COLO668 (cell line): ENCODE measurements at regions not wholly inside any gene's neighbourhood (a gene's known extent, or its start where the extent isn't known, plus 50 kb on each side); places are given as distances from the start of the nearest gene placed in this dataset.

Experiments used
- DNase-seq: peaks from one replicate; lab custom pipeline; 2025; ENCODE audit not compliant: unreplicated experiment; lab: John Stamatoyannopoulos, UW

DNA sequence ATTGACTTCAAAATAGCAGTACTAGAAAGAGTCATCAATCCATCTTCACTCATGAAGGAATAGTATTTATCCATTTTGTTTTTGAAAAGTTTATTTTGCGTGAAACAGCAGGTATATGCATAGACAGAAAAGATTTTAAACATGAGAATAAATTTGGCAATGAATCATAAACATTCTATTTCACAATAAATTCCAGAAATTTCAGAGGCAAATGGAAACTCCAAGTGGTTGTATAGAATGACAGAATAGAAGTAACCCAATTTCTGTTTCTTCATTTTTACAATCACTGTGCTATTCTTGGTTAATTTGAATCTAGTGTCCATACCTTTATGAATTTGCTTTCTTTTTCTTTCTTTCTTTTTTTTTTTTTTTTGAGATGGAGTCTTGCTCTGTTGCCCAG, 173.0 kb upstream of the ECI2 start:
- DNase-seq, result no peak

DNA sequence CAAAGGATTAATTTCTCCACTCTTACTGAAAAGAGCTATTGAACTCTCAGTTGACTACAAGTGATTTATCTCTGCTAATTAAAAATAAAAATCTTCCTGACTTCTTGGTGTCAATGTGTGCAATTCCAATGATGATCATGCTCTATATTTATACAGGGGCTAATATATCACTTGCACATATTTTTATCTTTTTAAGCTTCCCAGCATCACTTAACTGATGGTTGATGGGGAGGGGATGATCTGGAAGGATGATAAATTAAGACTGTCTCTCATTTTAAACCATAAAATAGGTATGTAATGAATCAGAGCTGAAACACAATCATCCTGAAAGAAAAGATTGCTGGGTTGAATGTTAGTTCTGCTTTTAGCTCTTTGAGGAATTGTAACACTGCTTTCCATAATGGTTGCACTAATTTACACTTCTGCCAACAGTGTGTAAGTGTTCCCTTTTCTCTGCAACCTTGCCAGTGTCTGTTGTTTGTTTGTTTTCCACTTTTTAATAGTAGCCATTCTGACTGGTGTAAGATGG, 169.6 kb upstream of the ECI2 start:
- no peak for DNase-seq

DNA sequence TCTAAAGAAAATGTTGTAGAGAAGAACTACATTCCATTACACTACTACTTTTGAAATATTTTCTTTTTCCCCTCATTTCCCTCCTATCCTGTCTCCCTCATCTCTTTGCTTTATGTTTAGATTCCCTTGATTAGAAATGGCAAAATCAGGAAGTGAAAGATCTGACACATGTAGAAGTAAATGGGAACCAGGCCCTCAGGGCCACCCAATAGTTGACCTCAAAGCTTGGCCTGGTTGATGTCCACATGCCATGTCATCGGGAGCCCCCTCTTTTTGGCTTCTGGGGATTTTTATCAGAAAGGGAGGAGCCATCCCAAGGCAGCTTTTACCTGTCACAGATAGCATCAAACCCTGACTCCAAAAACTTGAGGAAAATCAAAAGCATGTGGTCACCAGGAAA, 168.3 kb upstream of the ECI2 start:
- no peak for DNase-seq

DNA sequence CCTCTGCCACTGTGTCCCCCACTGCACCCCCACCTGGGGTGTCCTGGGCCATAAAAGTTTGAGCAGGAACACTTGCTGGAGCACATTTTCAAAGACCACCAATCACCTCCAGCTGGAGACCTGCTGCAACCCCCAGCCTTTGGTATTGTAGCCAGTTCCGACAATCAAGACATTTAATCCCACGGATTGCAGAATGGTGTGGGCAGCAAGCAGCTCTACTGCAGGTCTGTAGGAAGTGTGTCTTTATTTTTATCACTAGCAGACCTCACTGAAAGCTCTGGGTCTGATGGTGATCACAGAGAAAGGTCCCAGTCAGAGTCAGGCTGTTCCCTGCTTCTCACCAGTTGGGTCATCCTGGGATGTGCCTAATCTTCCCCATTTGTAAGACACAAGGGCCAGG, 167.1 kb upstream of the ECI2 start:
- no peak for DNase-seq

DNA sequence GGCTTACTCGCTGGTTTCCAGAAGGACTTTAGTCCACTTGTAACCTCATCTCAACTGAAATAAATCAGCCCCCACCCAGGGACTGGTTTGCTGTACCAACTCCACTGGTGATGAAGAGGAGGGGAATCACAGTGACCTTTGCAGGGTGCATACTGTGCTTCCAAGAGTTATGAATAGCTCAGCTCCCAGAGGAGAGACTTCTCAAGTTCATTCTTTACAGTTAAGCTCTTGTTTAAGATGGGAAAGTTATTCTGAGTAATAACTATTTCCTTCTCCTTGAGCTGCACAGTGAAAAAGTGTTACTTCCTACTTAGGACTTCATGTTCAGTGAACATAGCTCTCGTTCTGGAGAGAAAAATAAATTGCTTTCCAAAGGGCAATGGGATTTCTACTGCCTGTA, 166.5 kb upstream of the ECI2 start:
- DNase-seq, result no peak

DNA sequence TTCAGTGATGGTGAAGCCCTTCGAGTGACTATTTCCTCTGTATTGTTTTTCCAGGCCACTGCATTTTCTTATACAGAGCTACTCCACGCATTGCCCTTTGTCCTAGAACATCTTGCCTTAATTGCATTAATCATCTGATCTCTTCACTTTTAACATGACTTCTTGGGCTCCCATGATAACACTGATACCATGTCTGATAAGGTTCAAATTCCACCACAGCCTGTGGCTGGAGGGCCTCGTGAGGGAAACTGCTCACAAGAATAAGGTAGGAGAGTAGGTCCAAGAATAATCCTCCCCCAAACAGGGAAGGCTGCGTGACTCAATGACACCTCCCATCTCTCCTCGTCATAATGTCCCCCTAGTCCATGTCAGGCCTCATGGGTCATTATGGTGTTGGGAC, 165.5 kb upstream of the ECI2 start:
- no peak for DNase-seq

DNA sequence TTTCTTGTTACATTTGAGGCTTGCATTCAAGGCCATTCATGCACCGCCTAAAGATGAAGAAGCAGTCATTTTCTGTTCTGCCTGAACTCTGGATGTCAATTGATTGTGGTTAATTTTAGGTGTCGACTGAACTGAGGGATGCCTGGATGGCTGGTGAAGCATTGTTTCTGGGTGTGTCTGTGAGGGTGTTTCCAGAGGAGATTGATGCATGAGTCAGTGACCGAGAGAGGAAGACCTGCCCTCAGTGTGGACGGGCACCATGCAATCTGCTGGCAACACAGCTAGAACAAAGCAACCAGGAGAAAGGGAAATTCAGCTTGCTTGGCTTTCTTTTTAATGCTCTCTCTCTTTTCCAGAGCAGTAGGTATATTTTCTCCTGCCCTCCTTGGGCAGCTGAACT, 164.1 kb upstream of the ECI2 start:
- no peak for DNase-seq

DNA sequence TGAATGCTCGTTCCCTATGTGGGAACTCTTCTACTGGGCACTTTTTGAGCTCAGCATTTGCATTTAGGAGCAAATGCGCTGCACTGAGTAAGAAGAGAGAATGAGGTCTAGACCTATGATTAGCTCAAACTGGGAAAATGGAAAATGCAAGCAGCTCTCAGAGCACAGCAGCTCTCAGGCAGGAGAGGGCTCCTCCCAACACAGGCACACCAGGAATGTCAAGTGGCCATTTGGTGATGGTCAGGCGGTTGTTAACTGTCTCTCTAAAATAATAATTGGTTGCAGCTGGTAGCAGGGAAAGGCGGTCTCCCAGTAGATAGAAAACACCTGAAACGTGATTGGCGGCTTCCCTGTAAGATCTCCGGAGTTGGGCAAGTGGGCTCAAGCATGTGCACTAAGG, 162.0 kb upstream of the ECI2 start:
- no peak for DNase-seq

DNA sequence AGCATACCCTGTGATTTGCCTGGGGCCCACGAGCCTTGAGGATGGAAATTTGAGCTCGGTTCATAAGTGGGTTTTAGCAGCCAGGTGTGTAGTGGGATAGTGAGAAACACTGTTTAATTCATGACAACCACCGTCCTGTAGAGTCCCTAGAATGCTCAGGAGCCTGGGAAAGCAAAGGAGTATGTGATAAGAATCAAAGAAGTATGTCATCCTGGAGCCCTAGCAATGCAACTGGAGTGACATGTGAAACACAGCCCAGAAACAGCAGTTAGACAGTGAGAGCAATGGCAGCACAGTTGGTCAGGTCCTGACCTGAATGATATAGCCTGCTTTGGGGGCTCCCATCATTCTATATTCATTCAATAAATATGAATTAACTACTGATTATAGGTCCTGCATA, 161.2 kb upstream of the ECI2 start:
- no peak for DNase-seq

DNA sequence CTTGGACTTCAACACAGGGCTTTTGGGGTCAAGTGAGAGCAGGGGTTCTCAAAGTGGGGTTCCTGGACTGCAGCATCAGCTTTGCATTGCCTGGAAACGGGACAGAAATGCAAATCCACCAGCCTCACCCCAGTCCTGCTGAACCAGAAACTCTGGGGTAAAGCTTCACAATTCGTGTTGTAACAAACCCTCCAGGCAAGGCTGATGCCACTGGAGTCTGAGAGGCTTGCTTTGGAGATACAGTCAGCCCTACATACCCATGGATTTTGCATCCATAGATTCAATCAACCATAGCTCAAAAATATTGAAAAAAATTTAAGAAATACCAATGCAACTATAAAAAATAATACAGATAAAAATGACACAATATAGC, 160.4 kb upstream of the ECI2 start:
- DNase-seq, result no peak

DNA sequence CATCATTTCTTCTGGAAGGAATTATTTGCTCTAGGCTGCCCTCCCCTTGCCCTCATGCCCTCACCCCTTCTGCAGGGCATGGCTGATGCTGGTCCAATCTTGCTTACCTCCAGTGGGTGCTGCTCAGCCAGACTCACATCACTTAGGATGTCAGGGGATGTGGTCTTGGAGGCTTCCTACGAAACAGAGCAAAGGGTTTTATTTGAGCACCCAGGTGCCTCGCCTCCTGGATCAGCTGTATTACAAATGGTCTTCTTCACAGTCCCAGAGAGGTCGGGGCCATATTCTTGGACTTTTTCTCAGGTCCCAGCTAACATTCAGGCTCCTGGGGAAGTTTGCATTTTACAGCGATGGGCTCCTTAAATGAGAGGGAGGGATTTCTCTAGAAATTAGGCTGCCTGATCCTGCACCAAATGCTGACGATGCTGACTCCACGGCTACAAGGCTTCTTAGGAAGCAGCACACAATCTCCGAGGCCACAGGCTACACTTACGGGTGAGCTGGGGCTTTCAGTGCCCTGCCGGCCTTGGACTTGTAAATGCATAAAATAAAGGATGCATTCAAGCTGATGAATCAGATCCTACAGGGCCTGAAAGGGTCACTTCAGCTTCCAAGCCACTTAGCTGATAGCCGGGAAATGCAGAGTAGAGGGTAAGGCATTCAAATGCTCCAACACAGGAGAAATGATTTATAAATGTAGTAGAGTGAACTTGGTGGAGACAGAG, 159.8 kb upstream of the ECI2 start:
- DNase-seq, result no peak

DNA sequence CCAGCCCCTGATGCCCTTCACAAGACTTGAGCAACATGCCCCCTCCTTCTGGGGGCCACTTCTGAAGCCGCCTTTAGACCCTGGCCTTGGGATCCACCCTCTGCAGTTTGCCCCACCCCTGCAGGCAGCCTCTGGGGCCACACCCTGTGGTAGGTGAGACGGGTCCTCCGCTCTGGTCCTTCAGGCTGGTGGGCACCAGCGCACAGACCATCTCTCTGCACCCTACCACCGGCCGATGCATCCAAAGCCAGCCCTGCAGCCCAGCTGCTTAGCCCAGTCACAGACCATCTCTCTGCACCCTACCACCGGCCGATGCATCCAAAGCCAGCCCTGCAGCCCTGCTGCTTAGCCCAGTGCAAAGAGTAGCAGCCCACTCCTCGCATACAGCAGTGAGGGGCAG, 159.3 kb upstream of the ECI2 start:
- DNase-seq, result no peak

DNA sequence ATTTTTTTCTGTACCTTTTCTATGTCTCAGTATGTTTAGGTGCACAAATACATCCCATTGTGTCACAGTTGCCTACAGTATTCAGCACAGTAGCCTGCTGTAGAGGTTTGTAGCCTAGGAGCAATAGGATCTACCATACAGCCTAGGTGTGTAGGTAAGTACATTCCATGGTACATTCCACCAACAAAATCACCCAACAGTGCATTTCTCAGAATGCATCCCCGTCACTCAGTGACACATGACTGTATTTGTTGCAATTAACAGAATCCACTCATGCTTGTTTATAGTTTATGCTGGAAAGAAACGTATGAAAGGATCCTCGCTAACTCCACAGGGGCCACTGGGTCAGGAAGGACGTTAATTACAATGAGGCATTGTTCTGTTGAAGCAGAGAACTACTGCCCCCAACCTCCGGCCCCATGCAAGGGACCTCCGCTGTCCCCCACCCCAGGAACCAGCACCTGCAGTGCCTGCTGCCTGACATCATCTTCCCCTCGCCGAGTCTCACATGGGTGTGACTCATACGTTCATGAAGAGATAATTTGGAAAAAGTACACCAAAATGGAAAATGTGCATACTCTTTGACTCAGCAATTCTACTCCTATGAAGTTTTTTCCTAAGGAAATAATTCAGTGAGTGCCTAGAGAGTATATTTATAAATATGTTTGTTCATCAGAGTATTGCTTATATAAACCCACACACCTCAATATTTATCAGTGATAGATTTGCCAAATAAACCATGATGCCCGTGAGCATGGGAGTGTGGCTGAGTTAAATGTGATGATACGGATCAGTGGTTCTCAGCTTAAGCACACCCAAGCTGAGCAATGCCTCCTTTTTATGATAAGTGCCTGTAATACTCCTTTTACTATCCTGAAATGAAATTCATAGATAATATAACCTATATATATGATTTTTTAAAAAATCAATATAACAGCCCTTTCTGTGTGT, 156.4 kb upstream of the ECI2 start:
- no peak for DNase-seq

DNA sequence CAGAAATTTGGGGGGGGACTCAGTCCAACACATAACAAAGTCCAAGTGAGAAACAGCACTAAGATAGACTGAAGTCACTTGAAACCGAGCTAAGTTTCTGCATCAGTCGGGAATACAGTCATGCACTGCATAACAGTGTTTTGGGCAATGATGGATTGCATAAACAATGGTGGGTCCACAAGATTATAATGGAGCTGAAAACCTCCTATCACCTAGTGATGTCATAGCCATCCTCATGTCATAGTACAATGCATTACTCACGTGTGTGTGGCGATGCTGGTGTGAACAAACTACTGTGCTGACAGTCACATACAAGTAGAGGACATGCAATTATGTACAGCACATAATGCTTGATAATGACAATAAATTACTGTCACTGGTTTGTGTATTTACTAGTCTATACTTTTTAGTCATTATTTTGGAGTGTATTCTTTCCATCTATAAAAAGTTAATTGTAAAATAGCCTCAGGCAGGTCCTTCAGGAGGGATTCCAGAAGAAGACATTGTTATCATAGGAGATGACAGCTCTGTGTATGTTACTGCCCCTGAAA, 154.5 kb upstream of the ECI2 start:
- DNase-seq, result no peak

DNA sequence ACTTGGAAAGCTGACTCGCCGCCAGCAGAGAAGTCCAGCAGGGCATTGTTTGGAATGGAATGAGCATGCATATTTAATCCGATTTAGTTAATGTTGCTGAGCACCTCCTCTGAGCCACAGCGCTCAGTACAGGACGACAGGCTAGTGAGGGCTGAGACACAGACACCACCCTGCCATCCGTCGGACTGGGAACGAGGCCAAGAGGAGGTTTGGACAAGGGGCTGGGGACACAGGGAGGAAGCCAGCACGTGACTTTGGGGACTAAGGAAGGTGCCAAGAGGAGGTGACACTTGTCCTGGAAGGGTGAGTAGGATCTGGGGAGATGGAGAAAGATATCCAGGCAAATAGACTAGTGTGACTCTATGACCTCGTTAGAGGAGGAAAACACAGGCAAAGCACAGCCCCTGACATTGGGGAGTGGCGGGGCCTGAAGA, 152.5 kb upstream of the ECI2 start:
- no peak for DNase-seq

DNA sequence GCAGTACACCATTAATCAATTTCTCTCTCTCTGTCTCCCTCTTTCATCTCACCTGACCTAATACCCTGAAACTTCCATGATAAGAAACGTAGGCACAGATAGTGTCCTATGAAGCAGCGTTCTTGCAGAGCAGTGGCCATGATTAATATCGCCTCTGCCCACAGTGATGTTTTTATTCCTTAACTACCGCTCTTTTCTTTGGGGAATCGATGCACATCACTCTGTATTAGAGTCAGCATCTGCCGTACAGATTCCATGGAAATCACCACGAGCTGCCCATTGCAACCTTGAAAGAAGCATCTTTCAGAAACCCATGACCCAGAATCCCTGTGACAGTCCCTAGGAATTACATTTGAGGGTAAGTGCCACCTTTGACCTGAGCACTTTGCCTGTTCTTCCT, 152.0 kb upstream of the ECI2 start:
- DNase-seq, result no peak

DNA sequence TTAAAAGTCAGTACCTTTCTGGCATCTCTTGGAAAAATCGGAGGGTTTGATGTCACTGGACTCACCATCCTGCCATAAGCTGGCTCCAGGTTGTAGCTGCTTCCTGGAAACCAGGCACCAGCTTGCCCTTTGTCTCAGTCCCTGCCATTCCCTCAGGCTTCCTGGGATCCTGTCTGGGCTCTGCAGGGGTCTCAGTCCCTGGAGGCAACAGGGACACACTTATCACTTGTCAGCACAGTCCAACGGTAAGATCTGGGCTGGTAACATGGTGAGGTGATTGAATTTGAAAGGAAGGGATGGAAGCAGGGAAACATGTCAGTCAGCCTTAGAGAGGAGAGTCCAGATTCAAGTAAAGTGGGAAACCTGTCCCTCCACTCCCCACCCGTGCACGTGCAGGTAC, 147.6 kb upstream of the ECI2 start:
- DNase-seq, result no peak

DNA sequence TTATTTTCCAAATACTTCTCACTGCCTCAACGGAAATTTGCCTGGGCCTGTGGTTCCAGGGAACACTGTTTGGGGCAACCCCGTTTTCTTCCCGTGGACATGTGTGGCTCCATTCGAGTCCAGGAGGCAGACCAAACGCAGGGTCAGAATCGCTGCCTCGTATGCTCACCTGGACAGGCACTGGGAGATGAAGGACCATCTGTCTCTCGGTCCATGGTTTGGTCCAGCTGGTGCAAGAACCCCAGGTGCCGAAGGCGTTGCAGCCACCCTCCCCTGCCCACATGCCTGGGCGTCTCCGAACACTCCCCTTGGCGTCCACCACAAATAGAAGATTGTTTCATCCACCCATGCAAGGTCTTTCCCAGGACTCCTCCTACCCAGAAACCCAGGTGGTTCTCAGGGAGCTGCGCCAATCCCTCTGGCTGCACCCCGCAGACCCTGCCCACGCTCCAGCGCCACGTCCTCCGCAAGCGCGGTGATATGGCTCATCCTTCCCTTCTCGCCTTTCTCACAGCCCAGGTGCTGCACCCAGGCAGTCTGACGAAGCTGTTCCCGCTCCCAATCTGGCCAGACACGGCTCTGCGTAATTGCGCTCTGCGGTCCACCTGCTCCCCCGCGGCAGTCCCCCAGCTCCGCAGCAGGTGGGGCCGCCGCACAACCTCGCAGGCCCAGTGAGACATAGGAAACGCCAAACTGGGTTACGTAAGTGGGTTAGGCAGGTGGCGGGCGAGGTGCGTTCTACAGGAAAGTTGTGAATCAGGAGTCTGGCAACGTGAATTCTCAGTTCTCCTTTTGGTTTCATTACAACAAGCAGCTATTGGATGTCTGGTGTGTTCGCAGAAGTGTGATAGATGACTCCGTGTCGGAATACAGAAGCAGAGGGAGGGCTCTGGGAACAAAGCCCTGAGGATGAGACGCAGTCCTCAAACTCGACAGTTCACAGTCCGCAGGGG, 146.2 kb upstream of the ECI2 start:
- DNase-seq, result peak; percentile 22

DNA sequence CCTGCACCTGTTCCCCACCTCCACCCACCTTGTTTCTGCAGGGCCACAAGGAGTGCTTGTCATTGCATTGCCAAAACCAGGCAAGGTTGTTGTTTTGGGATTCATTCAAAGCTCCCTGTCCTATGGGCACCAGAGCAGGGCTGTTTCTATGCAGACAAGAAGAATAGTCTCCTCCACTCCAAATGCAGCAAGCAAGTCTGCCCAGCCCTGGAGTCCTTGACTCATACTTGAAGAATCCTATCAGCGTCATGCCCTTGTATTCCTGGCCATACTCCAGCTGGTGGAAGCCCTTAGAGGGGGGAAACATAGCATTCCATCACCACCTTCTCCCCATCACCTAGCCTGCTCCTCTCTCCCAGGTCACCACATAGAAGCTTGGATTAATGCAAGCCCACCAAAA, 145.3 kb upstream of the ECI2 start:
- no peak for DNase-seq

DNA sequence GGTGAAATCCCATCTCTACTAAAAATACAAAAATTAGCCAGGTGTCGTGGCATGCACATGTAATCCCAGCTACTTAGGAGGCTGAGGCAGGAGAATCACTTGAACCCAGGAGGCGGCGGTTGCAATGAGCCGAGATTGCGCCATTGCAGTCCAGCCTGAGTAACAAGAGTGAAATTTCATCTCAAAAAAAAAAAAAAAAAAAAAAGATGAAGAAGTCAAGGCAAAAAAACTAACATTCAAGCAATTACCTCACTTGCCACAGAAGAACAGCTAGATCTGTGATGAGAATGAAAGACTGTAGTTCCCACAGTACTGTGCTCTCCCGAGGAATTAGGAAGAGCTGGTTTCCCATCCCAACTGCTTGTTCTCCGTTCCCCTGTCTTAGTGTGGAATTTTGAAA, 144.7 kb upstream of the ECI2 start:
- no peak for DNase-seq
